RWPE1 (cell line): ENCODE measurements at regions not wholly inside any gene's neighbourhood (a gene's known extent, or its start where the extent isn't known, plus 50 kb on each side); places are given as distances from the start of the nearest gene placed in this dataset.
"Not testable (repeated sequence)": the region's sequence is repeated elsewhere in the genome, so short reads cannot be mapped to it uniquely, and the experiment has no call there.

Source experiments
- CTCF ChIA-PET: fragments of 350-600 bp; sonication (Branson Sonifier 250); formaldehyde crosslinking; extraction: SDS; loops from one replicate; lab custom pipeline; 2021; lab: Yijun Ruan, JAX
- POLR2A ChIA-PET: fragments of 400-600 bp; formaldehyde crosslinking; extraction: SDS; loops from one replicate; lab custom pipeline; 2020; ENCODE audit warnings: antibody characterized with exemption; ENCODE audit not compliant: low non-redundant PET; lab: Yijun Ruan, JAX
- DNase-seq: peaks from one replicate; pipeline ENCODE4 v3.0.0; 2012; ENCODE audit warnings: low spot score
- H3K27ac ChIP-seq: fragments of 450-650 bp; 2 replicates; pipeline ENCODE4 v1.5.1; 2017
- TF ChIP-seq, protein P1 (sequence below): fragments of 450-650 bp; conservative IDR thresholded peaks from 2 replicates; pipeline ENCODE4 v1.5.1; 2017; ENCODE audit warnings: low read depth, mild to moderate bottlenecking

DNA sequence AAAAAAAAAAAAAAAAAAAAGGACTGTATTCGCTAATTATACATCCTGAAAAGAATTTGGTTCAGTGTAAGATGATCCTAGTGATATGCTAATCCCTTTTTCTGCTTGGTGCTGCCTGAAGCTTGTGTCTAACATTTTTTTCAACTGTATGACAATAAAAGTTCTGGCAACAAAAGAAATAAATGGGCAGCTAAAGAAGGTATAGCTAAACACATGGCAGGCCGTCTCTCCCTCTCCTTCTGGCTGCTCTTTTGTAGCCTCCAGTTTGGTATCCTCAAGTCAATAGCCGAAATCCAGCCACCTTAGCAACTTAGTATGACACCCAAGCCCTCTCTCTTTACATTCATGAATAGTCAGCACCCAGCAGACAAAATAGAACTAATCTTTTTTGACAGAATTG lies 198.3 kb upstream of the OTX2 start:
- ChIA-PET CTCF (interaction anchor here (0.6 kb wide), 1 partner anchor 50 kb away, joined by 3 read pairs; no protein-coding TSS in a partner anchor), POLR2A (no interaction called here)
- no peak for DNase-seq
- TF ChIP-seq, protein P1, sequence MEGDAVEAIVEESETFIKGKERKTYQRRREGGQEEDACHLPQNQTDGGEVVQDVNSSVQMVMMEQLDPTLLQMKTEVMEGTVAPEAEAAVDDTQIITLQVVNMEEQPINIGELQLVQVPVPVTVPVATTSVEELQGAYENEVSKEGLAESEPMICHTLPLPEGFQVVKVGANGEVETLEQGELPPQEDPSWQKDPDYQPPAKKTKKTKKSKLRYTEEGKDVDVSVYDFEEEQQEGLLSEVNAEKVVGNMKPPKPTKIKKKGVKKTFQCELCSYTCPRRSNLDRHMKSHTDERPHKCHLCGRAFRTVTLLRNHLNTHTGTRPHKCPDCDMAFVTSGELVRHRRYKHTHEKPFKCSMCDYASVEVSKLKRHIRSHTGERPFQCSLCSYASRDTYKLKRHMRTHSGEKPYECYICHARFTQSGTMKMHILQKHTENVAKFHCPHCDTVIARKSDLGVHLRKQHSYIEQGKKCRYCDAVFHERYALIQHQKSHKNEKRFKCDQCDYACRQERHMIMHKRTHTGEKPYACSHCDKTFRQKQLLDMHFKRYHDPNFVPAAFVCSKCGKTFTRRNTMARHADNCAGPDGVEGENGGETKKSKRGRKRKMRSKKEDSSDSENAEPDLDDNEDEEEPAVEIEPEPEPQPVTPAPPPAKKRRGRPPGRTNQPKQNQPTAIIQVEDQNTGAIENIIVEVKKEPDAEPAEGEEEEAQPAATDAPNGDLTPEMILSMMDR = no peak
- H3K27ac ChIP-seq = no peak overlapping the region

DNA sequence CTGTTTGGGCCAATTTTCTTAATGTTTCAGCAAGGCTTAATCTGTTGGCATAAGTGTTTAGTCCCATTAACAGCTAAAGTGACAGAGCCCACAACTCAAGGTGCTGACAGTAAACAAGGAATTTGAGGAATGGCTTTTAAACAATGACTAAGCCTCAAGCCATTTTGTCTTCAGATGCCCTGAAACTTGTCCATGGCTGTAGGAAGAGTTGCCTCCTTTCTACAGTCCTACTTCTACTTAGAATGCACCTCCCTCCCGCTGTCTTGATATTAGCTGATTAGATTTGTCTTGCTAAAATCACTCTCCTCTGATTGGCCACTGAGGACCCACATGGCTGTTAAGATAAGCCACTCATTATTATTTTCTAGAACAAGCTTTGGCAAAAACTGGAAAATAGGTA lies 188.4 kb upstream of the OTX2 start:
- no peak for DNase-seq
- TF ChIP-seq, protein P1 = no peak
- H3K27ac ChIP-seq = no peak overlapping the region
- ChIA-PET POLR2A (no interaction called here), CTCF (no interaction called here)

DNA sequence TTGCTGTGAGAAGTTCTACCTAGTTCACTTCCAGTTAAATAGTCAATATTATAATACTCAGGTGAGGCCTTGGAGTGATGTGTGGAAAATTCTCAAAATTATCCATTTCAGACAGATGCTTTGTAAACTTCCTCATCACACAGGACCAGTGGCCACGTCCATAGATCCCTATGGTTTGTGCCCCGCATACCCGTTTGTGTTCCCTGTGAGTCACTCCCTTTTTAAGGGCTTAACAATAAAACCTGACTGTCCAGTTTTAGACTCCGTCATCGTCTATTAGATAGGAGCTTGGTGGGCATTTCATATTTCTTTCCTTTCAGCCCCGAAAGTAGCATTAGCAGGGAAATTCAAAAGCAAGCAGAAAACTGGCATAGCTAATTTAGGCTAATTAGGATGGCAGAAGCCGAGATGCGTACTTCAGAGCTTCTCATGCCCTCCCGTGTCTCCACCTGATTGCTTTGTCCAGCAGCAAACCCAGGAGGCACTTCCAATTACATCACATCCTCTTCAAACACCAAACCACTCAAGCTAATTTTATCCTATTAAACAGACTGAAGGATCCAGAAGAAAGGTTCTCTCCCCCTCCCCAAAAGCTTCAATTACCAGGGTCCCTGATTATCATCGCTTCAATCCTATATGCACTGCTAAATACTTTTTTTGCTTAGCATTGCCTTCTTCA lies 186.6 kb upstream of the OTX2 start:
- ChIA-PET CTCF (interaction anchor here (0.6 to 0.7 kb wide), 2 partner anchors 236 to 716 kb away, joined by 3 read pairs; no protein-coding TSS in a partner anchor), POLR2A (no interaction called here)
- DNase-seq = peak; percentile 45
- TF ChIP-seq, protein P1 = no peak
- H3K27ac ChIP-seq = no peak overlapping the region

DNA sequence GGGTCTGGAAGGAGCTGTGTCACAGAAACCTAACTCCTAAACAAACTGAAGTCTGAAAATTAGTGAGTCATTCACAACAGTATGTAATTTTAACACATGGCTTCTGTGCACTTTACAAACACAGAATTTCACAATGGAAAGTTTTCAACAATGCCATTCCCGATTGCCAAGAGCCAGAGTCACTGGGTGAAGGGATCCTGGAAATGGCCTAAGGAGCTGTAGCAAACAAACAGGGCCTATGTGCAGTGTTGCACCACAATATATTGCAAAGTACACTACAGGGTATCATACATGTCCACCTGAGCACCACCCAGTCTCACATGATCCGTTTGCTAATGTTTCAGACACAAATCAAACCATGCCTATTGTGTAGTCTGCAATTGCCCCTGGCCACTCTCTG lies 184.7 kb upstream of the OTX2 start:
- CTCF ChIA-PET = interaction anchor here (0.7 kb wide), 1 partner anchor 192 kb away, joined by 3 read pairs; no protein-coding TSS in a partner anchor
- POLR2A ChIA-PET = no interaction called here
- no peak for DNase-seq
- H3K27ac ChIP-seq = no peak overlapping the region
- TF ChIP-seq, protein P1 = no peak

DNA sequence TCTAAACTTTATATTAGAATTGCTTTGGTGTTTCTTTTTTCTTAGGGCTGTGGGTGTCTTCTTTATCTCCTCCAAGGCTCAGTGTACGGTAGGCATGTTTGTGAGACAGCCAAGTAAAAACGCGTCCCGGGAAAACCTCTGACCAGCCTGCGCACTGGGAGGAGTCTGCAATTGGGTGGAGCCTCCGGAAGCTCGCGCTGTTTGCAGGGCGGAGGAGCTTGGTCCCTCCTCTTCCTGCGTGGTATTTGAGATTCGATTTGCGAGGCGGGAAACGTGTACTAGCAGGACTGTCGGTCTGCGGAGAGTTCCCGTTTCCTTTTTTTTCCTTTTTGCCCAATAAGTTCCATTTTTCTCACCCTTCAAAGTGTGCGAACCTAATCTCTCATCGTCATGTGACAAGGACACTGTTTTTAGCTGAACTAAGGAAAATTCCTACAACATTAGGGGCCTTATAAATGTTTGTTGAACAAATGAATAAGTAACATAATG lies 182.1 kb upstream of the OTX2 start:
- no peak overlapping the region for H3K27ac ChIP-seq
- no peak for DNase-seq
- ChIA-PET POLR2A (interaction anchor here (0.8 kb wide), 1 partner anchor 336 kb away, joined by 3 read pairs; no protein-coding TSS in a partner anchor), CTCF (interaction anchor here (0.5 kb wide), 1 partner anchor 182 kb away, joined by 3 read pairs; no protein-coding TSS in a partner anchor)
- TF ChIP-seq, protein P1 = no peak

DNA sequence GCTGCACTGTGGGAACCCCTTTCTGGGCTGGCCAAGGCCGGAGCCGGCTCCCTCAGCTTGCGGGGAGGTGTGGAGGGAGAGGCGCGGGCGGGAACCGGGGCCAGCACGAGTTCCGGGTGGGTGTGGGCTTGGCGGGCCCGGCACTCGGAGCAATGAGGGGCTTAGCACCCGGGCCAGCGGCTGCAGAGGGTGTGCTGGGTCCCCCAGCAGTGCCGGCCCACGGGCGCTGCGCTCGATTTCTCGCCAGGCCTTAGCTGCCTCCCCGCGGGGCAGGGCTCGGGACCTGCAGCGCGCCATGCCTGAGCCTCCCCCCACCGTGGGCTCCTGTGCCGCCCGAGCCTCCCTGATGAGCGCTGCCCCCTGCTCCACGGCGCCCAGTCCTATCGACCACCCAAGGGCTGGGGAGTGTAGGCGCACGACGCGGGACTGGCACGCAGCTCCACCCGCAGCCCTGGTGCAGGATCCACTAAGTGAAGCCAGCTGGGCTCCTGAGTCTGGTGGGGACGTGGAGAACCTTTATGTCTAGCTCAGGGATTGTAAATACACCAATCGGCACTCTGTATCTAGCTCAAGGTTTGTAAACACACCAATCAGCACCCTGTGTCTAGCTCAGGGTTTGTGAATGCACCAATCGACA lies 180.8 kb upstream of the OTX2 start:
- POLR2A ChIA-PET, DNase-seq, H3K27ac ChIP-seq: not testable (repeated sequence)
- CTCF ChIA-PET = interaction anchor here (0.6 kb wide), 1 partner anchor 34 kb away, joined by 3 read pairs; no protein-coding TSS in a partner anchor

DNA sequence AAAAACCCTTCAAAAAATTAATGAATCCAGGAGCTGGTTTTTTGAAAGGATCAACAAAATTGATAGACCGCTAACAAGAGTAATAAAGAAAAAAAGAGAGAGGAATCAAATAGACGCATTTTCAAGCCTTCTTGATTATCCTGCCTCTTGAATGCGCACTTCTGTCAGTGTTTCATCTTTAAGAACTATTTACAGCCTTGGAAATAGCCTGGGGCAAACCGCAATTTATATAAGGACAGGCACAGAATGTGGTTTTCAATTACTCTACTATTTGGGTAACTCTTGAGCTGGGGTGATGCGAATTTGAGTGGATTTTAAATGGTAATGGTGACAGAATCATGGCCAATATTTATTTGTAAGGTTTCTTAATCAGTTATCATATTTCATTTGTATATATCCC lies 179.1 kb upstream of the OTX2 start:
- DNase-seq = no peak
- TF ChIP-seq, protein P1 = no peak
- CTCF ChIA-PET = no interaction called here
- H3K27ac ChIP-seq = no peak overlapping the region
- POLR2A ChIA-PET = no interaction called here
